Muscle layer of duodenum (tissue), 2 donors: ENCODE measurements at regions not wholly inside any gene's neighbourhood (a gene's known extent, or its start where the extent isn't known, plus 50 kb on each side); places are given as distances from the start of the nearest gene placed in this dataset.
A peak's percentile ranks its signal among the peaks of the same experiment; 100 is the strongest.
"Not testable (repeated sequence)": the region's sequence is repeated elsewhere in the genome, so short reads cannot be mapped to it uniquely, and the experiment has no call there.

Experiments
- H3K27ac ChIP-seq: one replicate; pipeline ENCODE4 v1.7.0; 2013; ENCODE audit warnings: mild to moderate bottlenecking, low read length
- H3K27me3 ChIP-seq: one replicate; pipeline ENCODE4 v1.7.0; 2013; ENCODE audit warnings: low read depth, mild to moderate bottlenecking, control low read depth, low read length
- H3K36me3 ChIP-seq, 2 donors: one replicate each; pipeline ENCODE4 v1.7.0; 2013; ENCODE audit warnings: low read length in 2 of 2, control low read depth in 1 of 2, mild to moderate bottlenecking in 1 of 2; ENCODE audit not compliant: insufficient read depth in 2 of 2, control insufficient read depth in 1 of 2
- H3K4me1 ChIP-seq, 2 donors: one replicate each; pipeline ENCODE4 v1.7.0; 2013; ENCODE audit warnings: low read length in 2 of 2, mild to moderate bottlenecking in 2 of 2, control low read depth in 1 of 2, moderate library complexity in 1 of 2; ENCODE audit not compliant: insufficient read depth in 2 of 2, control insufficient read depth in 1 of 2
- H3K4me3 ChIP-seq, 2 donors: one replicate each; pipeline ENCODE4 v1.7.0; 2013; ENCODE audit warnings: low read length in 2 of 2, low read depth in 1 of 2, mild to moderate bottlenecking in 1 of 2
- H3K9me3 ChIP-seq, 2 donors: one replicate each; pipeline ENCODE4 v1.7.0; 2013; ENCODE audit warnings: low read length in 2 of 2, control low read depth in 1 of 2, mild to moderate bottlenecking in 1 of 2; ENCODE audit not compliant: control insufficient read depth in 1 of 2
- donor health status: healthy.

- no peaks in the 10 kb centered on the region for H3K27me3 ChIP-seq
- no peak overlapping the region for H3K4me3 ChIP-seq
- peaks cover 4 to 23% of the 10 kb centered on the region in 2 donors for H3K4me1 ChIP-seq
- no peaks in the 10 kb centered on the region for H3K9me3 ChIP-seq
- H3K27ac ChIP-seq, result no peak overlapping the region
- H3K36me3 ChIP-seq, result peaks cover 5 to 12% of the 10 kb centered on the region in 2 donors
Observed at GRCh38 chr19:7400815-7401214, 52.1 kb downstream of the ARHGEF18 start.

- H3K27ac ChIP-seq, result no peak overlapping the region
- H3K36me3 ChIP-seq, result peaks cover 5 to 15% of the 10 kb centered on the region in 2 donors
- H3K9me3 ChIP-seq, result no peaks in the 10 kb centered on the region
- no peaks in the 10 kb centered on the region for H3K27me3 ChIP-seq
- no peak overlapping the region for H3K4me3 ChIP-seq
- H3K4me1 ChIP-seq, result peaks cover 1 to 14% of the 10 kb centered on the region in 2 donors
Observed at GRCh38 chr19:7401694-7402093, 53.0 kb downstream of the ARHGEF18 start.

GRCh38 chr19:7405482-7405881 lies 56.7 kb downstream of the ARHGEF18 start:
- H3K4me3 ChIP-seq, H3K9me3 ChIP-seq, H3K27ac ChIP-seq: not testable (repeated sequence)

GRCh38 chr19:7408251-7408650 lies 59.5 kb downstream of the ARHGEF18 start:
- H3K4me3 ChIP-seq, result no peak overlapping the region
- no peaks in the 10 kb centered on the region for H3K9me3 ChIP-seq
- peaks cover 3 to 9% of the 10 kb centered on the region in 2 donors for H3K36me3 ChIP-seq
- no peak overlapping the region for H3K27ac ChIP-seq
- no peaks in the 10 kb centered on the region for H3K4me1 ChIP-seq
- H3K27me3 ChIP-seq, result no peaks in the 10 kb centered on the region

More at GRCh38 chr19:7405482-7405881, 56.7 kb downstream of the ARHGEF18 start:
- peaks cover 5 to 15% of the 10 kb centered on the region in 2 donors for H3K36me3 ChIP-seq
- H3K4me1 ChIP-seq, H3K27me3 ChIP-seq: not testable (repeated sequence)

- Histone ChIP-seq H3K4me3 (no peak overlapping the region), H3K36me3 (peaks cover 2 to 3% of the 10 kb centered on the region in 2 donors), H3K4me1 (peaks cover 0 to 8% of the 10 kb centered on the region in 2 donors), H3K27me3 (no peaks in the 10 kb centered on the region), H3K27ac (no peak overlapping the region), H3K9me3 (no peaks in the 10 kb centered on the region)
Observed at GRCh38 chr19:7410946-7411345, 62.2 kb downstream of the ARHGEF18 start.

- H3K27me3 ChIP-seq, result no peaks in the 10 kb centered on the region
- peaks cover 0 to 3% of the 10 kb centered on the region in 2 donors for H3K36me3 ChIP-seq
- H3K4me1 ChIP-seq, result peaks cover 0 to 13% of the 10 kb centered on the region in 2 donors
- no peak overlapping the region for H3K27ac ChIP-seq
- no peaks in the 10 kb centered on the region for H3K9me3 ChIP-seq
- H3K4me3 ChIP-seq, result no peak overlapping the region
Observed at GRCh38 chr19:7413629-7414028, 64.9 kb downstream of the ARHGEF18 start.

GRCh38 chr19:7415163-7415856 lies 66.6 kb downstream of the ARHGEF18 start:
- H3K27ac ChIP-seq, result peak overlapping the region; percentile 5
- peaks cover 0 to 3% of the 10 kb centered on the region in 2 donors for H3K36me3 ChIP-seq
- no peaks in the 10 kb centered on the region for H3K9me3 ChIP-seq

GRCh38 chr19:7415857-7416371 lies 67.2 kb downstream of the ARHGEF18 start:
- H3K27ac ChIP-seq, result peak overlapping the region; percentile 5
- H3K4me3 ChIP-seq, result no peak overlapping the region
- H3K4me1 ChIP-seq, result peaks cover 0 to 13% of the 10 kb centered on the region in 2 donors
- H3K9me3 ChIP-seq, result no peaks in the 10 kb centered on the region
- peaks cover 3 to 4% of the 10 kb centered on the region in 2 donors for H3K36me3 ChIP-seq
- H3K27me3 ChIP-seq, result no peaks in the 10 kb centered on the region

More at GRCh38 chr19:7415163-7415856, 66.6 kb downstream of the ARHGEF18 start:
- peaks cover 0 to 13% of the 10 kb centered on the region in 2 donors for H3K4me1 ChIP-seq
- H3K4me3 ChIP-seq, result no peak overlapping the region
- no peaks in the 10 kb centered on the region for H3K27me3 ChIP-seq

- H3K4me1 ChIP-seq, result peaks cover 0 to 13% of the 10 kb centered on the region in 2 donors
- H3K27ac ChIP-seq, result no peak overlapping the region
- no peak overlapping the region for H3K4me3 ChIP-seq
- H3K36me3 ChIP-seq, result peaks cover 0 to 22% of the 10 kb centered on the region in 2 donors
- H3K27me3 ChIP-seq, result no peaks in the 10 kb centered on the region
- H3K9me3 ChIP-seq, result no peaks in the 10 kb centered on the region
Observed at GRCh38 chr19:7417671-7418324, 69.1 kb downstream of the ARHGEF18 start.

GRCh38 chr19:7418596-7418995 lies 69.9 kb downstream of the ARHGEF18 start:
- Histone ChIP-seq H3K27ac (no peak overlapping the region), H3K36me3 (peaks cover 0 to 22% of the 10 kb centered on the region in 2 donors), H3K27me3 (no peaks in the 10 kb centered on the region), H3K4me3 (no peak overlapping the region), H3K9me3 (no peaks in the 10 kb centered on the region), H3K4me1 (peaks cover 0 to 13% of the 10 kb centered on the region in 2 donors)

GRCh38 chr19:7419153-7419552 lies 69.7 kb downstream of the PEX11G start:
- Histone ChIP-seq H3K9me3 (no peaks in the 10 kb centered on the region), H3K4me3 (no peak overlapping the region), H3K27ac (no peak overlapping the region), H3K4me1 (peaks cover 0 to 13% of the 10 kb centered on the region in 2 donors), H3K36me3 (peaks cover 0 to 22% of the 10 kb centered on the region in 2 donors), H3K27me3 (no peaks in the 10 kb centered on the region)
